ENCODE measurements at regions not wholly inside any gene's neighbourhood (a gene's known extent, or its start where the extent isn't known, plus 50 kb on each side); places are given as distances from the start of the nearest gene placed in this dataset.

DNA sequence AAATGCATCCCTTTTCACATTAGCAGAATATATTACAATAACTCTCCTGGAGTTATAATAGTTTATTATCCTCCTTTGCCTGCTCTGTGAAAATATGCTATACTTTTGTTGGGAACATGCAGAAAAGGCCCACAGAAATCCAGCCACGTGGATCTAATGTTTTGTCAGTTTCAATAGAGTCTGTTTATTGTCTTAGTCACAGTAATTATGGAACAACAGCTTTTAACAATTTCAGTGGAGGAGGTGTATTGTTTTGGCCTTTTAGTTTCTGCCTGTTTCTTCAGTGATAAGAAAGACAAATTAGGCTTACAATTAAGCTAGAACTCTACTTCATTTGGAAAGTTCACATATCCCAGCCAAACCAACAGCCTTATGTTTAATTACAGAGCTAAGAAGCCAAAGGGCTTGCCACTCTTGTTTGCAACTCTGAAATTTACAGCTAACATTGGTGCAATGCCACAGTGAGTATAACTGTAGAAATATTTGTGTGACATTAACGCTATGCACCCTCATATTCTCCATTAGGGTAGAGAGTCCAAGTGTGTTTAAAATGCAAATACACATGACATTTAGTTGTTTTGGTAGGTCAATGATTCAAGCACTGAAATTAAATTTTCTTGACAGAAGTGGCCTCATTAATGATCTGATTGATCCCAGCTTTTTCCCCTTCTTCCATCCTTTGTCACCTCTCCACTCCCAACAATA lies 175.8 kb downstream of the USP46 start:
- DNase-seq (ENCODE audit: low read depth, low spot score) (no peak), FAIRE-seq (no peak)
- no TSS peak for BruUV-seq (replicated peaks)
- H3K4me1 ChIP-seq (ENCODE audit: control insufficient read depth, extremely low read depth, insufficient read depth, low read length): no peaks in the 10 kb centered on the region
- no peaks in the 10 kb centered on the region for H4K20me1 ChIP-seq (replicated peaks; ENCODE audit: control insufficient read depth, extremely low read depth, insufficient read depth, low read length)
- no peaks in the 10 kb centered on the region for H3K36me3 ChIP-seq (ENCODE audit: control insufficient read depth in 2 of 2, extremely low read depth in 1 of 2, insufficient read depth in 2 of 2, low read length in 2 of 2)
- ChIA-PET POLR2A (no interaction called here), CTCF (no interaction called here)
- intact Hi-C loops (cut with micrococcal nuclease) (no loop called here), dilution Hi-C loops (cut with MboI; ENCODE audit: extremely low pct_ligation_motif_present, low sequenced_read_pairs) (no loop called here)
- H3K4me2 ChIP-seq (ENCODE audit: insufficient read depth, low read length): no peak overlapping the region
- TF ChIP-seq JUN (IDR thresholded peaks at IDR 0.05; ENCODE audit: borderline replicate concordance, insufficient read depth, insufficient read length, low read depth): no peak
- TF ChIP-seq EZH2 (IDR thresholded peaks at IDR 0.05; ENCODE audit: borderline replicate concordance, low read depth, low read length, severe bottlenecking): no peak
- TF ChIP-seq POLR2A (IDR thresholded peaks at IDR 0.05; ENCODE audit: low read depth, low read length): no peak
- no peak for TF ChIP-seq FOS (IDR thresholded peaks at IDR 0.05; ENCODE audit: borderline replicate concordance, insufficient read depth, low read length)
- no peak for TF ChIP-seq POLR2AphosphoS5 (IDR thresholded peaks at IDR 0.05; ENCODE audit: insufficient read depth, low read depth, low read length)
- no peak for TF ChIP-seq MYC (IDR thresholded peaks at IDR 0.05; ENCODE audit: low read depth, low read length)
- no peak for TF ChIP-seq MAX (IDR thresholded peaks at IDR 0.05; ENCODE audit: insufficient read depth, insufficient read length)
- no peak for TF ChIP-seq GATA2 (IDR thresholded peaks at IDR 0.05; ENCODE audit: insufficient read depth, insufficient read length, low read depth, low read length)
- TF ChIP-seq, protein P1, sequence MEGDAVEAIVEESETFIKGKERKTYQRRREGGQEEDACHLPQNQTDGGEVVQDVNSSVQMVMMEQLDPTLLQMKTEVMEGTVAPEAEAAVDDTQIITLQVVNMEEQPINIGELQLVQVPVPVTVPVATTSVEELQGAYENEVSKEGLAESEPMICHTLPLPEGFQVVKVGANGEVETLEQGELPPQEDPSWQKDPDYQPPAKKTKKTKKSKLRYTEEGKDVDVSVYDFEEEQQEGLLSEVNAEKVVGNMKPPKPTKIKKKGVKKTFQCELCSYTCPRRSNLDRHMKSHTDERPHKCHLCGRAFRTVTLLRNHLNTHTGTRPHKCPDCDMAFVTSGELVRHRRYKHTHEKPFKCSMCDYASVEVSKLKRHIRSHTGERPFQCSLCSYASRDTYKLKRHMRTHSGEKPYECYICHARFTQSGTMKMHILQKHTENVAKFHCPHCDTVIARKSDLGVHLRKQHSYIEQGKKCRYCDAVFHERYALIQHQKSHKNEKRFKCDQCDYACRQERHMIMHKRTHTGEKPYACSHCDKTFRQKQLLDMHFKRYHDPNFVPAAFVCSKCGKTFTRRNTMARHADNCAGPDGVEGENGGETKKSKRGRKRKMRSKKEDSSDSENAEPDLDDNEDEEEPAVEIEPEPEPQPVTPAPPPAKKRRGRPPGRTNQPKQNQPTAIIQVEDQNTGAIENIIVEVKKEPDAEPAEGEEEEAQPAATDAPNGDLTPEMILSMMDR (IDR thresholded peaks at IDR 0.05; ENCODE audit: extremely low read depth in 1 of 2, insufficient read depth in 1 of 2, low read depth in 1 of 2, low read length in 2 of 2): no peak
- H2AFZ ChIP-seq (ENCODE audit: low read depth, low read length): no peak overlapping the region
- no peaks in the 10 kb centered on the region for H3K9me3 ChIP-seq (replicated peaks; ENCODE audit: control insufficient read depth, insufficient read depth, low read length)
- H3K4me3 ChIP-seq (replicated peaks in 1 of 3; ENCODE audit: insufficient read depth in 1 of 3, low read depth in 1 of 3, low read length in 3 of 3): no peak overlapping the region
- no peaks in the 10 kb centered on the region for H3K27me3 ChIP-seq (ENCODE audit: control insufficient read depth in 2 of 2, insufficient read depth in 2 of 2, low read length in 2 of 2)
- no peaks in the 10 kb centered on the region for H3K79me2 ChIP-seq (ENCODE audit: control insufficient read depth, insufficient read depth, low read length)
- no peaks in the 10 kb centered on the region for H3K9me1 ChIP-seq (replicated peaks; ENCODE audit: control insufficient read depth, extremely low read depth, insufficient read depth, low read length)
- H3K27ac ChIP-seq (ENCODE audit: insufficient read depth, low read depth, low read length): no peak overlapping the region
- H3K9ac ChIP-seq (replicated peaks; ENCODE audit: extremely low read depth, insufficient read depth, low read length): no peak overlapping the region
